ENCODE measurements at regions not wholly inside any gene's neighbourhood (a gene's known extent, or its start where the extent isn't known, plus 50 kb on each side); places are given as distances from the start of the nearest gene placed in this dataset.

GRCh38 chr2:172332507-172332906 is 94.9 kb upstream of the ITGA6 start:
- CTCF ChIA-PET, result no interaction called here
- Histone ChIP-seq H3K4me1 (no peaks in the 10 kb centered on the region), H3K4me3 (no peak overlapping the region), H3K27ac (no peak overlapping the region), H3K9me3 (no peaks in the 10 kb centered on the region), H3K4me2 (no peak overlapping the region)
- no peak for DNase-seq (ENCODE audit: low read depth in 1 of 2, low spot score in 1 of 2)
- no peak for TF ChIP-seq USF2 (IDR thresholded peaks at IDR 0.05)
- TF ChIP-seq MYC (IDR thresholded peaks at IDR 0.05; ENCODE audit: borderline replicate concordance, low read length), result no peak
- no peak for TF ChIP-seq RCOR1 (IDR thresholded peaks at IDR 0.05; ENCODE audit: low read depth, low read length)
- no peak for TF ChIP-seq NFE2L2 (conservative IDR thresholded peaks at IDR 0.05; ENCODE audit: low read length)
- no peak for TF ChIP-seq HOXA7 (CRISPR knock-in tag; IDR thresholded peaks at IDR 0.05)
- no peak for TF ChIP-seq FOXS1 (CRISPR knock-in tag; IDR thresholded peaks at IDR 0.05)
- TF ChIP-seq KDM1A (IDR thresholded peaks at IDR 0.05; ENCODE audit: low read depth), result no peak
- TF ChIP-seq HEYL (CRISPR knock-in tag; IDR thresholded peaks at IDR 0.05), result no peak
- TF ChIP-seq POLR2A (IDR thresholded peaks at IDR 0.05; ENCODE audit: low read length), result no peak
- TF ChIP-seq MAX (IDR thresholded peaks at IDR 0.05), result no peak
- no peak for TF ChIP-seq E2F6 (IDR thresholded peaks at IDR 0.05; ENCODE audit: borderline replicate concordance, low read depth)
- TF ChIP-seq TP53 (CRISPR knock-in tag; IDR thresholded peaks at IDR 0.05), result no peak
- TF ChIP-seq FOSB (CRISPR knock-in tag; IDR thresholded peaks at IDR 0.05), result no peak
- no peak for TF ChIP-seq ZFP36 (IDR thresholded peaks at IDR 0.05; ENCODE audit: borderline replicate concordance, partially characterized antibody)
- TF ChIP-seq CHD4 (IDR thresholded peaks at IDR 0.05; ENCODE audit: borderline replicate concordance), result no peak
- no peak for TF ChIP-seq ZC3H11A (IDR thresholded peaks at IDR 0.05)
- POLR2A ChIA-PET, result no interaction called here
- FAIRE-seq, result no peak
- WGBS (ENCODE audit: missing lambda C conversion rate), result 83% methylated on average over 8 of the region's 8 CpGs
- ATAC-seq, result no peak

GRCh38 chr2:172333235-172333977 is 94.0 kb upstream of the ITGA6 start:
- ChIA-PET CTCF (interaction anchor here (1.1 to 1.3 kb wide), 2 partner anchors 129 to 132 kb away, joined by 3 to 4 read pairs; no protein-coding TSS in a partner anchor), POLR2A (no interaction called here)
- ATAC-seq (no peak), DNase-seq (ENCODE audit: low read depth in 1 of 2, low spot score in 1 of 2) (no peak), FAIRE-seq (no peak)
- no peaks in the 10 kb centered on the region for H3K4me1 ChIP-seq
- TF ChIP-seq EHMT2 (IDR thresholded peaks at IDR 0.05; ENCODE audit: low read depth) (no peak), CBX8 (IDR thresholded peaks at IDR 0.05) (no peak), HES2 (IDR thresholded peaks at IDR 0.05) (no peak), KDM5A (IDR thresholded peaks at IDR 0.05) (no peak), SREBF2 (IDR thresholded peaks at IDR 0.05) (no peak), HOXA7 (CRISPR knock-in tag; IDR thresholded peaks at IDR 0.05) (no peak), TP53 (CRISPR knock-in tag; IDR thresholded peaks at IDR 0.05) (no peak), SMC3 (IDR thresholded peaks at IDR 0.05) (no peak), CEBPB (IDR thresholded peaks at IDR 0.05) (no peak)
- H3K4me3 ChIP-seq, result no peak overlapping the region
- no peak overlapping the region for H3K4me2 ChIP-seq
- no peaks in the 10 kb centered on the region for H3K9me3 ChIP-seq
- WGBS (ENCODE audit: missing lambda C conversion rate), result 75% methylated on average over 5 of the region's 5 CpGs
- no peak overlapping the region for H3K27ac ChIP-seq

GRCh38 chr2:172333978-172334330 is 93.4 kb upstream of the ITGA6 start:
- CTCF ChIA-PET, result interaction anchor here (1.1 to 1.4 kb wide), 3 partner anchors 10 to 132 kb away, joined by 3 to 4 read pairs (median 3); no protein-coding TSS in a partner anchor
- no peak overlapping the region for H3K4me3 ChIP-seq
- FAIRE-seq (no peak), DNase-seq (ENCODE audit: low read depth in 1 of 2, low spot score in 1 of 2) (no peak), ATAC-seq (no peak)
- 74% methylated on average over 1 of the region's 1 CpG for WGBS (ENCODE audit: missing lambda C conversion rate)
- no peak overlapping the region for H3K4me2 ChIP-seq
- no peak overlapping the region for H3K27ac ChIP-seq
- POLR2A ChIA-PET, result no interaction called here
- no peaks in the 10 kb centered on the region for H3K9me3 ChIP-seq
- no peaks in the 10 kb centered on the region for H3K4me1 ChIP-seq
- TF ChIP-seq POLR2AphosphoS2 (conservative IDR thresholded peaks at IDR 0.05; ENCODE audit: low read length) (no peak), ZNF302 (CRISPR knock-in tag; IDR thresholded peaks at IDR 0.05) (no peak), CTCF (IDR thresholded peaks at IDR 0.05) (no peak), HMGXB4 (CRISPR knock-in tag; IDR thresholded peaks at IDR 0.05; ENCODE audit: borderline replicate concordance) (no peak), MAZ (IDR thresholded peaks at IDR 0.05; ENCODE audit: borderline replicate concordance, low read depth, low read length) (no peak), ZSCAN20 (CRISPR knock-in tag; IDR thresholded peaks at IDR 0.05) (no peak), BHLHE40 (IDR thresholded peaks at IDR 0.05; ENCODE audit: low read depth, low read length) (no peak)

Measured in A549 (cell line).